Large intestine (tissue), 3 donors: ENCODE measurements at regions not wholly inside any gene's neighbourhood (a gene's known extent, or its start where the extent isn't known, plus 50 kb on each side); places are given as distances from the start of the nearest gene placed in this dataset.

ENCODE experiments used
- DNase-seq, 2 donors: peaks; one replicate each; pipeline versions ENCODE4 v3.0.0 to v3.0.0-alpha.2; 2013
- H3K27ac ChIP-seq: one replicate; pipeline ENCODE4 v1.5.1; 2013; ENCODE audit warnings: low read length
- H3K27me3 ChIP-seq: 2 replicates; pipeline ENCODE4 v1.6.1; 2013; ENCODE audit warnings: low read length; ENCODE audit not compliant: control insufficient read depth, insufficient read depth
- H3K36me3 ChIP-seq: 2 replicates; pipeline ENCODE4 v1.6.1; 2013; ENCODE audit warnings: low read length; ENCODE audit not compliant: control insufficient read depth, insufficient read depth
- H3K4me1 ChIP-seq: one replicate; pipeline ENCODE4 v1.6.1; 2013; ENCODE audit warnings: low read length; ENCODE audit not compliant: control insufficient read depth, insufficient read depth
- H3K4me3 ChIP-seq: one replicate; pipeline ENCODE4 v1.5.1; 2013; ENCODE audit warnings: low read length
- H3K9me3 ChIP-seq: one replicate; pipeline ENCODE4 v1.6.1; 2013; ENCODE audit warnings: mild to moderate bottlenecking, low read depth, low read length, moderate library complexity; ENCODE audit not compliant: control insufficient read depth
- WGBS: methylation state at CpG from one replicate; pipeline ENCODE4 v1.1.5; 2013; ENCODE audit warnings: low lambda C conversion rate; ENCODE audit not compliant: insufficient coverage; 5-methylcytosine and 5-hydroxymethylcytosine counted together

DNA sequence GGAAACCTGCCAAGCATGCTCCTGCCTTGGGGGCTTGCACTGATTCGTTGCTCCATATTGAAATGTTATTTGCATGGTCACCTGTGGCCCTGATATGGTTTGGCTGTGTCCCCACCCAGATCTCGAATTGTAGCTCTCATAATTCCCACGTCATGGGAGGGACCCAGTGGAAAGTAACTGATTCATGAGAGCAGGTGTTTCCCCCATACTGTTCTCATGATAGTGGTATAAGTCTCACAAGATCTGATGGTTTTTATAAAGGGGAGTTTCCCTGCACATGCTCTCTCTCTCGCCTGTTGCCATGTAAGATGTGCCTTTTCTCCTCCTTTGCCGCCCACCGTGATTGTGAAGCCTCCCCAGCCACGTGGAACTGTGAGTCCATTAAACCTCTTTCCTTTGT lies 402.4 kb downstream of the ETS1 start:
- no peaks in the 10 kb centered on the region for H3K4me1 ChIP-seq
- H3K9me3 ChIP-seq, result no peaks in the 10 kb centered on the region
- no peak overlapping the region for H3K27ac ChIP-seq
- no peak overlapping the region for H3K4me3 ChIP-seq
- H3K27me3 ChIP-seq, result peaks cover 5% of the 10 kb centered on the region
- no CpG with 5 or more reads among the region's 7 CpGs for WGBS
- no peaks in the 10 kb centered on the region for H3K36me3 ChIP-seq
- no peak for DNase-seq

DNA sequence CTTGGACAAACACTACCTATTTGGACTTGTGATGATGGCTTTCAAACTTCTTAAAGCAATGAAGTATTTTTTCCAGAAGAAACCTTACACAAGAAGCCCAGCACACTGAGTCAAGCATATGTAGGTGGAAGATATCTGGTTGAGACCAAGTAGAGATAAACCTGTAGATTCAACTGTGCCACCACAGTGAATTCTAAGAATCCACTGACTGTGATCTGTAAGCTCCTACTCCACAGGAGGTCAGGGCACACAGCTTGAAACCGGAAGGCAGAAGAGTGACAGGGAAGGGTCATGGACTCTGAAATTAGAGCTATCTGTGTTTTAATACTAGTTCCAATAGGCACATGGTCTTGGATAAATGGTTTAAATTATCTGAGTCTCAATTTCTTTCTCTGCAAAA lies 404.5 kb downstream of the ETS1 start:
- no peak overlapping the region for H3K4me3 ChIP-seq
- H3K4me1 ChIP-seq, result no peaks in the 10 kb centered on the region
- 60% methylated on average over 1 of the region's 1 CpG for WGBS

DNA sequence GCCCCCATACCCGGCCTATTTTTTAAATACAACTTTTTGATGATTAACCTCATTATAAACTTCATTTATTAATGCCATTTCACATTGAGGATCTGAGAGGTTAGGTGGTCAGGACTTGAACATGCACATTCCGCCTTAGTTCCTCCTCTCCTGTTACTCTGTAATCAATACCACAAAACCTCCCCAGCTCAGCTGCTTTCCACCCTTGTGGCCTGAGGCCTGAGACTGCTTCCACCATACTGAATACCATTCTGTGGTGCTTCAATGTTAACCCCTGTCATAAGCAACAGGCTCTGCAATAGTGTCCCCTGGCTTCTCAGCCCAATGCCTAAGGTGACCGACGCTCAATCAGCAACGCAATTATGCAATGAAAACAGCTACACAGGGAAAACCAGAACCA lies 405.4 kb downstream of the ETS1 start:
- DNase-seq, result no peak
- Histone ChIP-seq H3K27me3 (peaks cover 5% of the 10 kb centered on the region), H3K27ac (no peak overlapping the region), H3K36me3 (no peaks in the 10 kb centered on the region), H3K4me1 (no peaks in the 10 kb centered on the region), H3K4me3 (no peak overlapping the region), H3K9me3 (no peaks in the 10 kb centered on the region)
- WGBS, result no CpG with 5 or more reads among the region's 5 CpGs

More for the DNA sequence above, 404.5 kb downstream of the ETS1 start:
- Histone ChIP-seq H3K27ac (no peak overlapping the region), H3K27me3 (peaks cover 5% of the 10 kb centered on the region), H3K9me3 (no peaks in the 10 kb centered on the region), H3K36me3 (no peaks in the 10 kb centered on the region)
- DNase-seq, result no peak

DNA sequence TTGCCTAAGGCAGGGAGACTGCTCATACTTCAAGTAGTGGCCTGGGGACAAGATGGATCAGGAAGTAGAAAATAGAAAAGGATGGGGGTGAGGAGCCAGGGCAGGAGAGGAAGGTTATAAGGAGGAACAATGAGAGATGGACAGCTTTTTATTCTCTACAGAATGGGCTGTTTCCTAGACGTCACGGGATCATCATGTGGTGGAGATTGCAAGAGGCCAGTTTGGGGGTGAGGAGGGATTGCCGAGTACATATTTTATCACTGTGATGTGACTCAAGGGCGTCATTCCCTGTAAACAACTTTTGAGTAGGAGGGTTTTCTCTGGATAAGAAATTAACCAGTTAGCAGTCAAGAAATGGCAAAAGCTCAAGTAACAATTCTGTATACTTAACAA lies 406.3 kb downstream of the ETS1 start:
- Histone ChIP-seq H3K36me3 (no peaks in the 10 kb centered on the region), H3K27ac (no peak overlapping the region), H3K4me1 (no peaks in the 10 kb centered on the region), H3K4me3 (no peak overlapping the region), H3K27me3 (peaks cover 5% of the 10 kb centered on the region), H3K9me3 (no peaks in the 10 kb centered on the region)
- WGBS, result no CpG with 5 or more reads among the region's 4 CpGs
- no peak for DNase-seq

DNA sequence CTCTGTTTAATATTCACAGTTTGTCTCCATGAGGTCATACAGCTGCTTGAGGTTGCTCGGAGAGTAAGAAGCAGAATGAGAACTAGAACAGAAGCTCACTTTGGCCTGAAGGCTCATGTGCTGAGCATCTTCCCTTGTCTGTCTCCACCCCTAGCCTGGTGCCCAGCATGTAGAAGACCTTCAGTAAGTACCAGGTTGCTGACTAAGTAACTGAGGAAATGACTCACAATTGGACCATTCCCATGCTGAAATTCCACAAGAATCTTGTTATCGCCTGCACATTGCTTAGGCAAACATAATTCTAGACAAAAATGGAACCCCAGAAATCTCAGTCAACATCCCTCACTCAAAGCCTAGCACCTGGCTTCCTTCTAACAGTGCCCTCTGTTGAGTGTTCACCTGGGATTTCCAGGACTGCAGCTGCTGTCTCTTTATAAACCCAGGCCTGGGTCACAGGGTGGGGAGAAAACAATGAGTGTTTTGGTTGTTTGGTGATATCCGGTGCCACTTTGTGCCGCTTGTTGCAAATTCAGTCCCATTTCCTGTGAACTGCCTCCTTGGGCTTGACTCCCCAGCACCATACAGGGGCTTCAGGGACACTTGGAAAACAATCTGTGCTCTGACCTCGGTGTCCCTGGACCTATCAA lies 406.8 kb downstream of the ETS1 start:
- Histone ChIP-seq H3K4me1 (no peaks in the 10 kb centered on the region), H3K36me3 (no peaks in the 10 kb centered on the region), H3K27me3 (peaks cover 5% of the 10 kb centered on the region), H3K27ac (no peak overlapping the region), H3K4me3 (no peak overlapping the region), H3K9me3 (no peaks in the 10 kb centered on the region)
- no CpG with 5 or more reads among the region's 5 CpGs for WGBS
- DNase-seq, result no peak

DNA sequence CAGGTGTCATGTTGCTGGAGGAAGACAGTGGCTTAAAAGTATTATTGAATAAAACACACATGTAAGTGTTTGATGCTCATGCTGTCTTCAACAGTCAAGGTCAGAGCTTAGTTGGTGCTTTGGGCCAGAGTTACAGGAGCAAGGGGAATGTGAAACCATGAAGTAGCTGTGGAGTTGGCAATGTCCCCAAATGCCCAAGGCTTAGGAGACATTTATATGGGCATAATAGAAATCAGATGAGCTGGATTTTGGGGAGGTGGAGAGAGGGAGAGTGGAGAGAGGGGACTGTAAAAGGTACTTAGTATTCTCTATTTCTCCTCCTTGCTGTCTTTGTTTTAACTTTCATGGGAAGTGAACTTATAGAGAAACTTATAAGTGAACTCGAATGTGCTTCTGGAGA lies 407.8 kb downstream of the ETS1 start:
- DNase-seq, result no peak
- H3K4me3 ChIP-seq, result no peak overlapping the region
- no peaks in the 10 kb centered on the region for H3K9me3 ChIP-seq
- H3K27ac ChIP-seq, result no peak overlapping the region
- H3K4me1 ChIP-seq, result no peaks in the 10 kb centered on the region
- 83% methylated on average over 1 of the region's 1 CpG for WGBS
- H3K36me3 ChIP-seq, result no peaks in the 10 kb centered on the region
- peaks cover 6% of the 10 kb centered on the region for H3K27me3 ChIP-seq

DNA sequence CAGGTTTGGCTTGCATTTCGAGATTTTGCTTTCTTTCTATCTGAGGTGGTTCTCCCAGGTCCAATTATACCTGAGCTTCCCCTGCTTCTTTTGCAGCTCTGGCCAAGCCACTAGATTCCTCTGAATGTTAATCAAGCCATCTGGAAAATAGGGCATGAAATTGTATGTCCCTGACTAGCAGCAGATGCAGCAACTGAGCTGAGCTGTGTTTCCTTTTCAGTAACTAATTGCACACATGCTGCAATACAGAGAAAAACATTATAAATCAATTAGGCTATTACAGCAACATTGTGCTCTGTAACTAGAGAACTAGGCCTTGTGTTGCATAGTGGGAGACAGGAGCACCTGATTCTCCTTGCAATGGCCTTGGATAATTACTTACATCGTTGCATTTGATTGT lies 408.3 kb downstream of the ETS1 start:
- peaks cover 7% of the 10 kb centered on the region for H3K27me3 ChIP-seq
- H3K4me3 ChIP-seq, result no peak overlapping the region
- H3K4me1 ChIP-seq, result no peaks in the 10 kb centered on the region
- no peak overlapping the region for H3K27ac ChIP-seq
- no peaks in the 10 kb centered on the region for H3K9me3 ChIP-seq
- no CpG with 5 or more reads among the region's 2 CpGs for WGBS
- no peaks in the 10 kb centered on the region for H3K36me3 ChIP-seq
- DNase-seq, result no peak

DNA sequence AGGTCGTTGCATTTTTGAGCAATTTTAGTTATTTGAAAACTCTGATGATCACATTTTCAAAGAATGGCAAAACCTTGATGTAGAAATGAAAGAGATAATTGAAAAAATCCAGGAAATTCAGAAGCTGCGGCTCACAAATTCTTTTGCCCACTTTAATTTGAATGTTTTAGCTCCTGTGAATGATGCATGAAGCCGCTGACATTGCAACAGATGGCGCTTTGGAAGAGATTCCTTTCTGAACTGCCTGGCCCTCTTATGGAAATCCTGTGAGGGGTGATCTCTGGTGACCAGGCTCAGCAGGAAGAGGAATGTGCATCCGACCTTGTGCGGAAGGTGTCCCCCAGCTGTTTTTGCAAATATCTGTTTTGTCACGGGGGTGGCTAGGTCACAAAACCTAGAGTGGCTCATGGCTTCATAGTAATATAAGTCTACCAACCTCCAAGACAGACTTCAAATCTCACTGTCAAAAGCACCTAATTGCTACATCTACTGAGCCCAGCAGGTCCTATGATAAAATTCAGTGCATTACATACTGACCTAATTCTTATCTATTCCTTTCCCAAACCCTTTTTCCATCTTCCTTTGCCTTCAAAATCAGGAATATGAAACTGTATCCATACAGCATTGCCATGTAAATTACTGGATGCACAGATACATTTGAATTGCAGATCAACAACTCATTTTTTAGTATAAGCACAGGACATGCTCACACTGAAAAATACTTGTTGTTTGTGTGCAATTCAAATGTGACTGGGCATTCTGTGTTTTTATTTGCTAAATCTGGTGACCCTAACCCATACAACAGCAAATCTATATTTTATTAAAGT lies 412.7 kb downstream of the ETS1 start:
- Histone ChIP-seq H3K27ac (no peak overlapping the region), H3K4me1 (no peaks in the 10 kb centered on the region), H3K36me3 (no peaks in the 10 kb centered on the region), H3K4me3 (no peak overlapping the region), H3K27me3 (peaks cover 3% of the 10 kb centered on the region), H3K9me3 (no peaks in the 10 kb centered on the region)
- WGBS, result 80% methylated on average over 1 of the region's 7 CpGs
- DNase-seq, result no peak

DNA sequence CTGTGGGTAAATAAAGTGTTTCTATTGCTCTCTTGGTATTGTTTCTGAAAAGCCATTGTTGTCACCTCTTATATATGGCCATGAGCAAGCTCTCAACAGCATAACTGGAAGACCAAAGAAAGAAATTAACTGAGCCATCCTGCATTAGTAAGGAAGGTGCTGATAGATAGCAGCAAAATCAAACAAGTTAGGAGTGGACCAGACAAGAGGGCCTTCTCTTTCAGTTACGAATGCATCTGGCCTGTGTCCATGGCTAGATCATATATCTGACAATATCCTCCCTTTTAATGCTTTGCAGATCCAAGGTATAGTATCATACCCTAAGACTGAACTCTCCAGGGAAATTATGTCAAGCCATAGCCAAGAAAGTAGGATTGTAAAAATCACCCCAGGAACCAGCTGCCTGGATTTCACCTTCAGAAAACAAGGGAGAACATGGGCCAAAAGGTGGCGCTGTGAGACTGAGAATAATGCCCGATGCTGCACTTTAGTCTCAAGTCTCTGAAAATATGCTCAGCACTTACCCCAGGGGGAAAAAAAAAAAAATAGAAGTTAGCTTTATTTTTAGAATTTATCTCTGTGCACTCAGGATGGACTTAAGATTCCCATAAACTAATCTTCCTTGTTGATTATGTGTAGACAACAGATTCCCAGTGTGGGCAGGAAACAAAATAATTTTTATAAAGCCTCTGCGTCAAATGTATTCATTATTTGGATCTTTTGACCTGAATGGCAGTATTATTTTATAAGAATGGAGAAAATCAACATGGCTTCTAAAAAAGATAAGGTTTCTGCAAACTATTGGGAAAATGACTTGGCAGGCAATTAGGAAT lies 415.1 kb downstream of the ETS1 start:
- Histone ChIP-seq H3K27ac (no peak overlapping the region), H3K4me1 (no peaks in the 10 kb centered on the region)
- 0% methylated on average over 1 of the region's 4 CpGs for WGBS

DNA sequence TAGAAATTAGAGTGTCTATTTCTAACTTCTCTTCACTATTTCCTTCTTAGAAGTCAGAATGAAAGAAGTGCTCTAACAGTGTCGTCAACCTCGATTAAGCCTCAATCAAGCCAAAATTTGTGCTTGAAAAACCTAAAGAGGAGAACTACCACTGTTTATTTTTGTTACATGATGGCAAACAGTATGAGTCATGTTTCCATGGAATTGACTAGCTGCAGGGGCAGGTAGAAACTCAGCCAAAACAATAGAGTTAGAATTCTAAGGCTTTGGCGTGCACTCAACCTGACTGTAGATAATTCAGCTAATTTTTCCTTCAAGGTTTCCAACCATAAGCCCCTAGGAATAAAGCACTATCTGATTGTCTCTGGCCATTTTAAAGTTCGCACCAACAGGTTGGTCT lies 415.9 kb downstream of the ETS1 start:
- DNase-seq, result no peak
- no peaks in the 10 kb centered on the region for H3K36me3 ChIP-seq
- H3K9me3 ChIP-seq, result no peaks in the 10 kb centered on the region
- peaks cover 3% of the 10 kb centered on the region for H3K27me3 ChIP-seq
- H3K27ac ChIP-seq, result no peak overlapping the region
- WGBS, result 80% methylated on average over 1 of the region's 4 CpGs
- H3K4me3 ChIP-seq, result no peak overlapping the region
- H3K4me1 ChIP-seq, result no peaks in the 10 kb centered on the region

More for the DNA sequence above, 415.1 kb downstream of the ETS1 start:
- no peaks in the 10 kb centered on the region for H3K9me3 ChIP-seq
- H3K4me3 ChIP-seq, result no peak overlapping the region
- peak; percentile 63 to 66 for DNase-seq
- H3K27me3 ChIP-seq, result peaks cover 3% of the 10 kb centered on the region
- H3K36me3 ChIP-seq, result no peaks in the 10 kb centered on the region
